HG02642 (cell line): ENCODE measurements at regions not wholly inside any gene's neighbourhood (a gene's known extent, or its start where the extent isn't known, plus 50 kb on each side); places are given as distances from the start of the nearest gene placed in this dataset.
"Not testable (repeated sequence)": the region's sequence is repeated elsewhere in the genome, so short reads cannot be mapped to it uniquely, and the experiment has no call there.

Source experiments
- ATAC-seq: cut with Tn5 transposase; IDR thresholded peaks from one replicate; pipeline ENCODE4 v1.9.1; 2021; ENCODE audit warnings: mild to moderate bottlenecking; ENCODE audit not compliant: unreplicated experiment, poor library complexity

GRCh38 chr9:73919712-73920111 is 577.4 kb upstream of the RORB start:
- no peak for ATAC-seq

DNA sequence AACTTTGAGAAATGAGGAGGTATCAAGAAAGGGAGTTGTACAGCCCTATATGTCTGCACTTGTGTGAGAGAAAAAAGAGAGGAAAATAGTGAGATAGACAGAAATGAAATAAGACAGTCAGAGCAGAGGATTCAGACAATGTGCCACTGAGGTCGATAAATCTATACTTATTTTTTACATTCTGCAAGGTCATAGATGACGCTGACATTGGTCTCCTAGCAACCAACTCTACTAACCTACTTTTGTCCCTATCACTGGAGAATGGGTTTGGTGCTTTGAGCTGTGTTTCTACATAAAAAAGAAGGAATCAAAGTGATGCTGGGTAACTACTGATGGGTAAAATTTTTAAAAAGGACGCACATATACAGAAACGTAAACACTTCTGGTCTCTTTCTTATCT is 573.3 kb upstream of the RORB start:
- no peak for ATAC-seq

GRCh38 chr9:73951147-73951546 is 546.0 kb upstream of the RORB start:
- ATAC-seq, result no peak

DNA sequence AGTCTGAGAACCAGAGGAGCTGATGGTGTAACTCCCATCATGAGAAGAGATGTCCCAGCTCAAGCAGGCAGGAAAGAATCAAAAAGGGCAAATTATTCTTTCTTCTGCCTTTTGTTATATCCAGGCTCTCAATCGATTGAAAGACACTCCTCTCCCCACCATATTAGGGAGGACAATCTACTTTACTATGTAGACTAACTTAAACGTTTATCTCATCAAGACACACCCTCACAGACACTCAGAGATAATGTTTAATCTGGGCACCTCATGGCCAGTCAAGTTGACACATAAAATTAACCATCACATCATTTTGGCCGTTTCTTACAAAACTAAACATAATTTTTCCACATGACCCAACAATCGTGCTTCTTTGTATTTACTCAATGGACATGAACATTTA is 534.3 kb upstream of the RORB start:
- ATAC-seq, result no peak

DNA sequence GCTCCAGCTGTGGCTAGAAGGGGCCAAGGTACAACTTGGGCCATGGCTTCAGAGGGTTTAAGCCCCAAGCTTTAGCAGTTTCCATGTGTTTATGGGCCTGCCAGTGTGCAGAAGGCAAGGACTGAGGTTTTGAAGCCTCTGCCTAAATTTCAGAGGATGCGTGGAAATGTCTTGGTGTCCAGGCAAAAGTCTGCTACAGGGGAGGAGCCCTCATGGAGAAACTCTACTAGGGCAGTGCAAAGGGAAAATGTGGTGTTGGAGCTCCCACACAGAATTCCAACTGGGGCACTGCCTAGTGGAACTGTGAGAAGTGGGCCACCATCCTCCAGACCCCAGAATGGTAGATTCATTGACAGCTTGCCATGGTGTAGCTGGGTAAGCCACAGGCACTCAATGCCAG is 527.2 kb upstream of the RORB start:
- ATAC-seq, result no peak

DNA sequence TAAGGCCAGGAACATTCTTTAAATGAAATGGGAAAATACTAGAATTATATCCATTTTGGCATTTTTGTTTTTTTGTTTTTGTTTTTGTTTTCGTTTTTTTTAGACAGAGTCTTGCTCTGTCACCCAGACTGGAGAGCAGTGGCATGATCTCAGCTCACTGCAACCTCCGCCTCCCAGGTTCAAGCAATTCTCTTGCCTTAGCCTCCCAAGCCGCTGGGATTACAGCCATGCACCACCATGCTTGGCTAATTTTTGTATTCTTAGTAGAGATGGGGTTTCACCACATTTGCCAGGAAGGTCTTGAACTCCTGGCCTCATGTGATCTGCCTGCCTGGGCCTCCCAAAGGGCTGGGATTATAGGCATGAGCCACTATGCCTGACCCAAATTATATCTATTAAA is 520.7 kb upstream of the RORB start:
- not testable (repeated sequence) for ATAC-seq

DNA sequence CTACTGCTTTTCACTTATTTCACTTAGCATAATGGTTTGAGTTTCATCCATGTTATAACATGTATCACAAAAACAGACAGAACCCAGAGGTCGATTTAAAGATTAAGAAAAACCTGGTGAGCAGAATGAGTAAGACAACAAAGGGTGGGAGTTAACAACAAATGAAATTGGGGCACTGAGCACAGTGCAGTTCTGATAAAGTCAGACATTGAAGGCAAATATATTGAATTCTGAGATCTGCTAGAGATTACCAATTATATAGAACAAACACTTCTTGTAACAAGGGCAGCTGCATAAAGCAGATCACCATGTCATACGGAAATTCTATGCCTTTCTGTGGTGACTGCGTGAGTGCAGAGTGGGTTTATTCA is 517.3 kb upstream of the RORB start:
- ATAC-seq, result no peak

- ATAC-seq, result no peak
Measured at GRCh38 chr9:73980754-73981153, 516.4 kb upstream of the RORB start.

DNA sequence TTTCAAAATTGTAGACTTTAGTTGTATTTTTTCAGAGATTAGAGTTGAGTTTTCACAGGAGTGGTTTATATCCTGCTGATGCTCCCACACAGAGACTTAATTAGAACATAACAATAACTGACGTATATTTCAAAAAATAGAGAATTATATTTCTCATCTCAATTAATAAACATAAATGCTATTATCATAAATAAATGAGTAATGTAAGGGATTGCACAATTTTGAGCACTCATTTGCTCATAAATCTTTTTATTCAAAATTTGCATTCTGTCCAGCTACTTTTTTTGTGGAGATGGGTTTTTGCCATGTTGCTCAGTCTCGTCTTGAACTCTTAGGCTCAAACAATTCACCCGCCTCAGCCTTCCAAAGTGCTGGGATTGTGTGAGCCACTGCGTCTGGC is 515.7 kb upstream of the RORB start:
- ATAC-seq, result no peak

- no peak for ATAC-seq
Measured at GRCh38 chr9:73995836-73996235, 501.3 kb upstream of the RORB start.

- ATAC-seq, result no peak
Measured at GRCh38 chr9:73996844-73997243, 500.3 kb upstream of the RORB start.

GRCh38 chr9:74001382-74001781 is 495.8 kb upstream of the RORB start:
- no peak for ATAC-seq

DNA sequence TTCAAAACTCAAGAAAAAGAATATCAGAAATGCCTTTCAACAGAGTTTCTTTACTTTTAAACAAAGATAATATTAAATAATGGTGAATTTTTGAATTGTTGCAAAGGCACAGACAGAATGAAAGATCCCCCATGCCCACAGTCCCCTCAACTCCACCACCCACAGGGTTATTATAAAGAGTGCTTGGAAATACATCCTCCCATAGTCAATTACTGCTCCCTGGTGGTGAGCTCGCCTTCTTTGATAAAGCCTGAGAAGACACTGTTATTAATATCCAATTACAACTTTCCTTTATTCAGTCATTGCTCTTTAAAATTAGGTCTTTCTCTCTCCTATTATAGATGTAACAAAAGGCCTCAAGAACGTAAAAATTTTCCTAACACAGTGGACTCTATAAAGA is 490.2 kb upstream of the RORB start:
- no peak for ATAC-seq

GRCh38 chr9:74007833-74008232 is 489.3 kb upstream of the RORB start:
- ATAC-seq, result no peak

GRCh38 chr9:74016004-74016403 is 481.1 kb upstream of the RORB start:
- no peak for ATAC-seq

- ATAC-seq, result no peak
Measured at GRCh38 chr9:74025402-74025925, 471.7 kb upstream of the RORB start.

DNA sequence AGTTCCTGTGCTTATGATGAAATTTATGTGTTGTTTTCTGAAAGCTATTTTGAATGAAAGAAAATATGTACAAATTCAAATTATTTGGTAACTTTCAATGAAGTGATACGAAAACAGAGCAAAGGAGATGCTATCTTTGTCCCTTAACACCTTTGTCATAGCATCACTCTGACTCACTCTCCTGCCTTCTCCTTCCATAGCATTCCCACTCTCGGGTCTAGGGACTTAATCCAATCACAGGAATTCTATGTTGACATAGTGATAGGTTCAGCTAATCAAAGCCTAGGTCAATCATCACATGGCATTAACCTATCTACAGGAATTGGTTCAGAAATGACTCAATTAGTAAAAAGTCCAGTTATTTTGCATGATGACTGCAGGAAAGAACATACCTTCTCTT is 464.7 kb upstream of the RORB start:
- no peak for ATAC-seq

DNA sequence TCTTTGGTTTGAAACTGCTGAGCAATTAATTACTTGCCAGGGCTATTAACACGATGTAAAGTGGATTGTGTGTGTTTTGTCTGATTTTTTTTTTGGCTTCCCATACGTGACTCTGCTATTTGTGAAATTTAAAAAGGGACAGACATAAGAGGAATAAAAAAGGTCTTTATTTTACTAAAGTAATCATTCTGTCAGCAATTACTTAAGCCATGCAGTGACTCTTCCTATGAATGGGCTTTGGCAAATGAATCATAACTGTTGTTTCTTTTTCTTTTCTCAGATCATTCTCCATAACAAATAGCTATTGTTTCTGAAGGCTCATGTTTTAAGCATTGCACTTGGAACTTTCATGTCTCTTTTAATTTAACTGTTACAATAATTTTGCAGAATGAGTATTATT is 461.3 kb upstream of the RORB start:
- no peak for ATAC-seq

DNA sequence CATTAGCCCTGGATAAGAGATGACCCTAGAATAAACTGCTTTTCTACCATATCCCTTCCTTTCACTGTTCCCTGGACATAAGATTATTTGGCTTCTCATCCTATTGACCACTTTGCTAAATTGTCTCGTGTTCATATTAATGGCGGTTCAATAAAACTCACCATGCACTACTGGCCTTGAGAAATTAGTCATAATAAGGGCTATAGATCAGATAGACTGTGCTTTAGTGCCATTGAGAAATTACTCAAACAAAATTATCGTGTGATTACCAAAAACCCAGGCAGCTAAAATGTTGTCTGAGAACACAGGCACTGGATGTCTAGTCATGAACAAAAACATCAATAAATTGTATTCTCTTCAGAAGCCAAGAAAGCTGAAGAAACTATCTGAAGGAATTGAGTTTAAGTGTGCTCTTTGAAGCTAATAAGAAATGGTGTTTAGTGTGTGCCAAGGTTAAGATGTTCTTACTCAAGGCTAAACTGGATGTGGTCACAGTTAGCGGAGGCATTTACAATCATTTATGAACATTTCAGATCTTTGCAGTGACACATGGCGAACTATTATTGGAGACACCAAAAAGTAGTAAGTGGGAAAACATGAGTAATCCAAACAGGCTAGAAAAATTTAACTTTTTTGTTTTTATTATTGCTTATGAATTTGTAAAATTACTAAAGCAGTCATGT is 460.4 kb upstream of the RORB start:
- peak; percentile 90 for ATAC-seq

GRCh38 chr9:74037274-74037673 is 459.9 kb upstream of the RORB start:
- ATAC-seq, result no peak

GRCh38 chr9:74041588-74041987 is 455.5 kb upstream of the RORB start:
- ATAC-seq, result no peak

- ATAC-seq, result no peak
Measured at GRCh38 chr9:74044844-74045243, 452.3 kb upstream of the RORB start.

GRCh38 chr9:74056023-74056422 is 441.1 kb upstream of the RORB start:
- no peak for ATAC-seq
